K562 (cell line): ENCODE measurements at regions not wholly inside any gene's neighbourhood (a gene's known extent, or its start where the extent isn't known, plus 50 kb on each side); places are given as distances from the start of the nearest gene placed in this dataset.

Experiments
- CTCF ChIP-seq, 3 experiments: IDR thresholded peaks in 2 of 3; conservative IDR thresholded peaks in 1 of 3; 2 replicates each; pipeline ENCODE4 v1.5.1; 2011 to 2012; ENCODE audit warnings: low read length in 3 of 3, mild to moderate bottlenecking in 3 of 3, control low read depth in 2 of 3, improper control_type of control experiment in 1 of 3, inconsistent platforms in 1 of 3, low read depth in 1 of 3, mixed read lengths in 1 of 3, moderate library complexity in 1 of 3; ENCODE audit not compliant: insufficient read depth in 2 of 3
- POLR2AphosphoS5 ChIP-seq: IDR thresholded peaks from 2 replicates; pipeline ENCODE4 v1.6.1; 2011; ENCODE audit warnings: mild to moderate bottlenecking, low read depth, low read length, moderate library complexity; ENCODE audit not compliant: control insufficient read depth, insufficient read depth
- RBBP5 ChIP-seq: fragments of 200-600 bp; sonication (generic); IDR thresholded peaks from 2 replicates; pipeline ENCODE4 v1.6.1; 2012; ENCODE audit warnings: borderline replicate concordance, mild to moderate bottlenecking, low read length, control low read depth, inconsistent platforms; ENCODE audit not compliant: insufficient read depth, poor library complexity, severe bottlenecking
- SPI1 ChIP-seq: IDR thresholded peaks from 2 replicates; pipeline ENCODE4 v1.6.1; 2011; ENCODE audit warnings: low read depth, low read length, control low read depth, borderline replicate concordance

DNA sequence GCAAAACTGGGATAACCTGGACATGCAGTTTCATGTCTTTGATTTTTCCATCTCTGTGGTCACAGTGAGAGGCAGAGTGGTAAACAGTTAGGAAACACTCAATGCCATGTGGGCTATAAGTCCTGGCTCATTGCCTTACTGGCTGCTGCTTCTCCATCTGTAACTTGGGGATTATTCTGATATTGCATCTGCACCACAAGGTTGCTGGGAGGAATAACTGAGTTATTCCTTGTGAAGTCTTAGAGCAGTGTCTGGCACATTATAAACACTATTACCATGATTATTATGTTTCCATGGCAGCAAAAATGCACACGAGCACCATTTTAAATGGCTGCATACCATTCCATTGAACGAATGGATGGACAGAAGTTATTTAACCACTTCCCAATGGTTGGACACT lies 111.7 kb upstream of the CDH5 start:
- TF ChIP-seq POLR2AphosphoS5 (no peak), SPI1 (no peak), CTCF (IDR thresholded peaks at IDR 0.05 in 2 of 3, conservative IDR thresholded peaks at IDR 0.05 in 1 of 3; ENCODE audit: insufficient read depth in 2 of 3, low read depth in 1 of 3, low read length in 3 of 3) (no peak), RBBP5 (no peak)
